HG03442 (cell line): ENCODE measurements at regions not wholly inside any gene's neighbourhood (a gene's known extent, or its start where the extent isn't known, plus 50 kb on each side); places are given as distances from the start of the nearest gene placed in this dataset.

ENCODE experiments used
- ATAC-seq: cut with Tn5 transposase; IDR thresholded peaks from one replicate; pipeline ENCODE4 v1.9.1; 2021; ENCODE audit warnings: mild to moderate bottlenecking, moderate library complexity; ENCODE audit not compliant: unreplicated experiment

- no peak for ATAC-seq
Observed at GRCh38 chr9:88784960-88785359, 206.3 kb upstream of the S1PR3 start.

GRCh38 chr9:88786291-88787079 lies 204.8 kb upstream of the S1PR3 start:
- no peak for ATAC-seq

- no peak for ATAC-seq
Observed at GRCh38 chr9:88789785-88790184, 201.5 kb upstream of the S1PR3 start.

- ATAC-seq, result no peak
Observed at GRCh38 chr9:88791105-88791805, 200.0 kb upstream of the S1PR3 start.

GRCh38 chr9:88792502-88792901 lies 198.8 kb upstream of the S1PR3 start:
- ATAC-seq, result no peak

GRCh38 chr9:88794100-88794499 lies 197.2 kb upstream of the S1PR3 start:
- ATAC-seq, result no peak

GRCh38 chr9:88796947-88797346 lies 194.3 kb upstream of the S1PR3 start:
- ATAC-seq, result no peak

GRCh38 chr9:88798476-88798875 lies 192.8 kb upstream of the S1PR3 start:
- no peak for ATAC-seq

- ATAC-seq, result no peak
Observed at GRCh38 chr9:88799541-88800328, 191.5 kb upstream of the S1PR3 start.

- no peak for ATAC-seq
Observed at GRCh38 chr9:88800329-88800682, 191.0 kb upstream of the S1PR3 start.

GRCh38 chr9:88801214-88801796 lies 190.0 kb upstream of the S1PR3 start:
- ATAC-seq, result no peak

GRCh38 chr9:88802533-88802932 lies 188.7 kb upstream of the S1PR3 start:
- no peak for ATAC-seq

GRCh38 chr9:88803546-88804253 lies 187.6 kb upstream of the S1PR3 start:
- ATAC-seq, result no peak

- ATAC-seq, result no peak
Observed at GRCh38 chr9:88804254-88804596, 187.0 kb upstream of the S1PR3 start.

GRCh38 chr9:88805217-88805943 lies 185.9 kb upstream of the S1PR3 start:
- ATAC-seq, result no peak

GRCh38 chr9:88807426-88807825 lies 183.8 kb upstream of the S1PR3 start:
- ATAC-seq, result no peak

GRCh38 chr9:88808019-88808656 lies 183.1 kb upstream of the S1PR3 start:
- no peak for ATAC-seq

GRCh38 chr9:88808761-88809354 lies 182.4 kb upstream of the S1PR3 start:
- ATAC-seq, result no peak
